ENCODE measurements at regions not wholly inside any gene's neighbourhood (a gene's known extent, or its start where the extent isn't known, plus 50 kb on each side); places are given as distances from the start of the nearest gene placed in this dataset.
"Not testable (repeated sequence)": the region's sequence is repeated elsewhere in the genome, so short reads cannot be mapped to it uniquely, and the experiment has no call there.

DNA sequence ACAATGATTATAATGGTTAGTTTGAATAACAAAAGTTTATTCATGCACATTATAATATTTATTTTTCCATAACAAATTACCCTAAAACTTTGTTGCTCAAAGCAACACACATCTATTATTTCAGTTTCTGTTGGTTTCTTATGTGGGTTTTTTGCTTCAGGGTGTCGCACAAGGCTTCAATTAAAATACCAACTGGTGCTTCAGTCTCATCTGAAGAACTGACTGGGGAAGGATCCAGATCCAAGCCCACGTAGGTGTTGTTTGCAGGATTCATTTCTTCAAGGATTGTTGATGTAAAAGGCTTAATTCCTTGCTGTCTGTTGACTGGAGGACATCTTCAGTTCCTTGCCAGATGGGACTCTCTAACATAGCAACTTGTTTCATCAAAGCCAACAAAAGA, 747.2 kb upstream of the PCDH20 start:
- no peaks in the 10 kb centered on the region for H3K27me3 ChIP-seq (replicated peaks; ENCODE audit: control insufficient read depth, insufficient read depth, low read length)
- H3K4me3 ChIP-seq (replicated peaks; ENCODE audit: low read depth, low read length) = no peak overlapping the region
- DNase-seq (ENCODE audit: extremely low read depth, insufficient read length) = no peak
- no peaks in the 10 kb centered on the region for H3K36me3 ChIP-seq (ENCODE audit: control insufficient read depth, insufficient read depth, low read length)
- TF ChIP-seq, protein P1, sequence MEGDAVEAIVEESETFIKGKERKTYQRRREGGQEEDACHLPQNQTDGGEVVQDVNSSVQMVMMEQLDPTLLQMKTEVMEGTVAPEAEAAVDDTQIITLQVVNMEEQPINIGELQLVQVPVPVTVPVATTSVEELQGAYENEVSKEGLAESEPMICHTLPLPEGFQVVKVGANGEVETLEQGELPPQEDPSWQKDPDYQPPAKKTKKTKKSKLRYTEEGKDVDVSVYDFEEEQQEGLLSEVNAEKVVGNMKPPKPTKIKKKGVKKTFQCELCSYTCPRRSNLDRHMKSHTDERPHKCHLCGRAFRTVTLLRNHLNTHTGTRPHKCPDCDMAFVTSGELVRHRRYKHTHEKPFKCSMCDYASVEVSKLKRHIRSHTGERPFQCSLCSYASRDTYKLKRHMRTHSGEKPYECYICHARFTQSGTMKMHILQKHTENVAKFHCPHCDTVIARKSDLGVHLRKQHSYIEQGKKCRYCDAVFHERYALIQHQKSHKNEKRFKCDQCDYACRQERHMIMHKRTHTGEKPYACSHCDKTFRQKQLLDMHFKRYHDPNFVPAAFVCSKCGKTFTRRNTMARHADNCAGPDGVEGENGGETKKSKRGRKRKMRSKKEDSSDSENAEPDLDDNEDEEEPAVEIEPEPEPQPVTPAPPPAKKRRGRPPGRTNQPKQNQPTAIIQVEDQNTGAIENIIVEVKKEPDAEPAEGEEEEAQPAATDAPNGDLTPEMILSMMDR (IDR thresholded peaks at IDR 0.05; ENCODE audit: insufficient read depth, low read length, poor library complexity, severe bottlenecking) = no peak

DNA sequence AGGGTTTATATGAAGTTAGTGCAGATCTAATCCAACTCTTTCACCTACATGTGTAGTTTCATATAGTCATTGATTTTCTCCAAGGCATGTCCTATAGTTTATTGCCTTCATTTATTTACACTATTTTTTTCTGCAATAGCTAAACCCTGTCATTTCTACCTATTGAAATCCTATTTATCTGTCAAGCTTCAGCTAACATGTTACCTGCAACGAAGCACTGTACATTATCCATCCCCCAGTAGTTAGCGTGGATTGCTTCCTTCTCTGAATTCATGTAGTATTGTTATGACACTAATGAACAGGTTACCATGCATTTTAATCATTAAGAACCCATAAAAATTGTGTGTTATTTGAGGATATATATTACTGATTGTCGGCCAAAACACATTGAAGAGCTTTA, 742.9 kb upstream of the PCDH20 start:
- TF ChIP-seq, protein P1 (IDR thresholded peaks at IDR 0.05; ENCODE audit: insufficient read depth, low read length, poor library complexity, severe bottlenecking) = no peak
- Histone ChIP-seq H3K36me3 (ENCODE audit: control insufficient read depth, insufficient read depth, low read length) (no peaks in the 10 kb centered on the region), H3K4me3 (replicated peaks; ENCODE audit: low read depth, low read length) (no peak overlapping the region), H3K27me3 (replicated peaks; ENCODE audit: control insufficient read depth, insufficient read depth, low read length) (no peaks in the 10 kb centered on the region)
- no peak for DNase-seq (ENCODE audit: extremely low read depth, insufficient read length)

DNA sequence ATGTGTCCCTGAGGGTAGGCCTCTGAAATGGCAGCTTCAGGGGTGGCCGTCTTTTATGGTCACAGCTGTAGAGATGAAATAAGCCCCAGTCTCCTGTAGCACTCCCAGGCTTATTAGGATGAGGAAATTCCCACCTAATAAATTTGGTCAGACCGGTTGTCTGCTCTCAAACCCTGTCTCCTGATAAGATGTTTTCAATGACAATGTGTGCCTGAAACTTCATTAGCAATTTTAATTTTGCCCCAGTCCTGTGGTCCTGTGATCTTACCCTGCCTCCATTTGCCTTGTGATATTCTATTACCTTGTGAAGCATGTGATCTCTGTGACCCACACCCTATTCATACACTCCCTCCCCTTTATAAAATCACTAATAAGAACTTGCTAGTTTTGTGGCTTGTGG, 736.1 kb upstream of the PCDH20 start:
- not testable (repeated sequence) for DNase-seq (ENCODE audit: extremely low read depth, insufficient read length); H3K27me3 ChIP-seq (replicated peaks; ENCODE audit: control insufficient read depth, insufficient read depth, low read length); H3K4me3 ChIP-seq (replicated peaks; ENCODE audit: low read depth, low read length); H3K36me3 ChIP-seq (ENCODE audit: control insufficient read depth, insufficient read depth, low read length)

DNA sequence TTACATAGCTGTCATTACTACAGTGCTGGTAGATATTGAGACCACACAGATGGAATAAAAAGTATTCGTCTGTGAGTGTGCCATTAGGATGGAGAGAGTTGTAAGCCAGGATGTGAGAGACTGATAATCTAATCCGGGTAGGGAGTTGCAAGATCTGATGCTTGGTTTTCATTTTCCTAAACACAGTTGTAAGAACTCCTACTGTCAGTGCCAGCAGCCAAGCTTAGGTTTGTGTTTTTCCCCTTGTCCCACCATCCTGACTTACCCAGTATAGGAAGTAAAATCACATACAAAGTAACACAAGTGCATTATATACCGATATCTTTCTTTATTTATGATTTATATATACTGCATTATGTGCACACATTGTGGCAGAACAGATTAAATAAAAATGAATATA, 726.4 kb upstream of the PCDH20 start:
- Histone ChIP-seq H3K27me3 (replicated peaks; ENCODE audit: control insufficient read depth, insufficient read depth, low read length) (no peaks in the 10 kb centered on the region), H3K36me3 (ENCODE audit: control insufficient read depth, insufficient read depth, low read length) (no peaks in the 10 kb centered on the region), H3K4me3 (replicated peaks; ENCODE audit: low read depth, low read length) (no peak overlapping the region)
- TF ChIP-seq, protein P1 (IDR thresholded peaks at IDR 0.05; ENCODE audit: insufficient read depth, low read length, poor library complexity, severe bottlenecking) = no peak
- no peak for DNase-seq (ENCODE audit: extremely low read depth, insufficient read length)

DNA sequence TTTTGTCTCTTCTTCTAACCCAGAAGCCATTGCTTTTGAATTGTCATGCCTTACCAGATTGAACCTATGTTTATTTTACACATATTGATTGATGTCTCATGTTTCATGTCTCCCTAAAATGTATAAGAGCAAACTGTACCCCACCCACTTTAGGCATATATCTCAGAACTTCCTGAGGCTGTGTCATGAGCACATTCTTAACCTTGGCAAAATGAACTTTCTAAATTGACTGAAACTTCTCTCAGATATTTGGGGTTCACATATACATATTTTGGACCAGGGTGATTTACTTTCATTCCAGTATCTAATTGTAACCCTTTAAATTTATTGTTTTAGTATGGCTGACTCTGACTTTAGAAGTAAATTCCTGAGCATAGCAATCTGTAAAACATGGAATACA, 723.9 kb upstream of the PCDH20 start:
- Histone ChIP-seq H3K36me3 (ENCODE audit: control insufficient read depth, insufficient read depth, low read length) (no peaks in the 10 kb centered on the region), H3K27me3 (replicated peaks; ENCODE audit: control insufficient read depth, insufficient read depth, low read length) (no peaks in the 10 kb centered on the region), H3K4me3 (replicated peaks; ENCODE audit: low read depth, low read length) (no peak overlapping the region)
- TF ChIP-seq, protein P1 (IDR thresholded peaks at IDR 0.05; ENCODE audit: insufficient read depth, low read length, poor library complexity, severe bottlenecking) = no peak
- no peak for DNase-seq (ENCODE audit: extremely low read depth, insufficient read length)

DNA sequence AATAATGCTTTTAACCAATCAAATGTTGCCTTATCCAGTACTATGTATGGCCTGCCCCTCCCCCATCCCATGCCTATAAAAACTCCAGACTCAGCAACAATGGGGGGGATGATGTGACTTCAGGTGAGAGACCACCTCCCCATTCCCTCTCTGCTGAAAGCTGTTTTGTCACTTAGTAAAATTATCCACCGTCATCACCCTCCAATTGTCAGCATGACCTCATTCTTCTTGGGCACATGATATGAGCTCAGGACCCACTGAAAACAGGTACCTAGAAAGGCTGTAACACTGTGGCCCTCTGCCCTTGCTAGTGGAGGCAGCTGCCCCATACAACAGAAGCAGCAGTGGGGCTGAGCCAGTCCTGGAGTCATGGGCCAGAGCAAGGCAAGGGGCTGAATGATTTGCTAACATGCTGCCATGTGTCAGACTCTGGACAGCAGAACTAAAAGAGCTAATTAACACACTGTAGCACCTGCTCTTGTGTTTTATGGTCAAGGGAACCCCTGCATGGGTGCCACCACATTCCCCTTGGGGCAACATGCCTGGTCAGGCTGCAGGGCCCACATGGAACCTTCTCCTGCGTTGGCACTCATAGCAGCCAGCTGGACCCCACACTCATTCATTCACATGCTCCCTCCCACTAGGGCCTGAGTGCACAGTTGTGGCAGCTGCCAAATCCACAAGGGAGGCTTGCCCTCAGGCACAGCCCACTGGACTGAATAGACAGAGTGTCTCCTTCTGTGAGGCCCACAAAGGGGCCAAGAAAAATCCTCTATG, 722.2 kb upstream of the PCDH20 start:
- no peak for DNase-seq (ENCODE audit: extremely low read depth, insufficient read length)
- no peak overlapping the region for H3K4me3 ChIP-seq (replicated peaks; ENCODE audit: low read depth, low read length)
- H3K27me3 ChIP-seq (replicated peaks; ENCODE audit: control insufficient read depth, insufficient read depth, low read length) = no peaks in the 10 kb centered on the region
- no peaks in the 10 kb centered on the region for H3K36me3 ChIP-seq (ENCODE audit: control insufficient read depth, insufficient read depth, low read length)
- TF ChIP-seq, protein P1 (IDR thresholded peaks at IDR 0.05; ENCODE audit: insufficient read depth, low read length, poor library complexity, severe bottlenecking) = no peak
